ENCODE measurements at regions not wholly inside any gene's neighbourhood (a gene's known extent, or its start where the extent isn't known, plus 50 kb on each side); places are given as distances from the start of the nearest gene placed in this dataset.

- H3K27ac ChIP-seq: no peak overlapping the region
- intact Hi-C loops (cut with DNase I): no loop called here
- no peak for DNase-seq
- TF ChIP-seq CTCF (IDR thresholded peaks at IDR 0.05) (no peak), POLR2A (IDR thresholded peaks at IDR 0.05) (no peak)
- H3K4me3 ChIP-seq: no peak overlapping the region
- H3K27me3 ChIP-seq: no peaks in the 10 kb centered on the region
- H3K36me3 ChIP-seq (replicated peaks in 1 of 2): no peaks in the 10 kb centered on the region
- H3K4me1 ChIP-seq (replicated peaks in 1 of 2): no peaks in the 10 kb centered on the region
- WGBS, 4 donors: 81 to 85% (median 83%) methylated on average over 3 of the region's 3 CpGs
- H3K9me3 ChIP-seq (replicated peaks in 1 of 3): peaks cover 0 to 5% (median 0%) of the 10 kb centered on the region in 3 donors
These were observed 129.3 kb downstream of the C5orf15 start for GRCh38 chr5:133839090-133839489.

- TF ChIP-seq POLR2A (IDR thresholded peaks at IDR 0.05): no peak
- TF ChIP-seq CTCF (IDR thresholded peaks at IDR 0.05): no peak
- whole genome bisulfite sequencing, 4 donors: 77 to 85% (median 81%) methylated on average over 3 of the region's 3 CpGs
These were observed 130.1 kb downstream of the C5orf15 start for GRCh38 chr5:133838286-133838685.

GRCh38 chr5:133831491-133832224, 136.8 kb downstream of the C5orf15 start:
- no peak for TF ChIP-seq POLR2A (IDR thresholded peaks at IDR 0.05)
- TF ChIP-seq CTCF (IDR thresholded peaks at IDR 0.05): no peak

More at GRCh38 chr5:133838286-133838685, 130.1 kb downstream of the C5orf15 start:
- Histone ChIP-seq H3K9me3 (replicated peaks in 1 of 3) (peaks cover 0 to 5% (median 0%) of the 10 kb centered on the region in 3 donors), H3K36me3 (replicated peaks in 1 of 2) (no peaks in the 10 kb centered on the region), H3K4me1 (replicated peaks in 1 of 2) (no peaks in the 10 kb centered on the region), H3K27me3 (no peaks in the 10 kb centered on the region), H3K4me3 (no peak overlapping the region), H3K27ac (no peak overlapping the region)
- no peak for DNase-seq
- intact Hi-C loops (cut with DNase I): no loop called here

DNA sequence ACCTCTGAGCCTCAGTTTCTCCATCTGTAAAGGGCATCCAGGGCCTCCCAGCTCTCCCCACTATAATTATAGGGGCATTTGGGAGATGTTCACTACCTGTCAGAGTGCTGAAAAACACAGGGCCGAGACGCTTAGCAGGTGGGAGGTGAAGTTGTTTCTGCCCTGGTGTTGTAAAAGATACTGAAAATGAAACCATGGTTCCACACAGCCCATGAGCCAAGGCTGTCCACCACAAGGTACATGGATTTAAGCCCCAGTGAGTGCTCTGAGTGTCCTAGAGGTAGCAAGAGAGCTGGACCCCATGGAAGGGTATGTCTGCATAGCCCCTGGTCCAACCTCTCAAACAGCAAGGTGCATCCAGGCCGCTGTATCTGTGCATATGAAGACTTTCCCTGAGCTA, 137.5 kb downstream of the C5orf15 start:
- no peak overlapping the region for H3K4me3 ChIP-seq
- H3K27me3 ChIP-seq: no peaks in the 10 kb centered on the region
- intact Hi-C loops (cut with DNase I): no loop called here
- H3K27ac ChIP-seq: no peak overlapping the region
- TF ChIP-seq CTCF (IDR thresholded peaks at IDR 0.05): no peak
- TF ChIP-seq POLR2A (IDR thresholded peaks at IDR 0.05): no peak
- no peak for DNase-seq
- H3K9me3 ChIP-seq (replicated peaks in 1 of 3): peaks cover 0 to 4% (median 0%) of the 10 kb centered on the region in 3 donors
- WGBS, 4 donors: 83 to 93% (median 87%) methylated on average over 3 of the region's 3 CpGs
- no peaks in the 10 kb centered on the region for H3K36me3 ChIP-seq (replicated peaks in 1 of 2)
- no peaks in the 10 kb centered on the region for H3K4me1 ChIP-seq (replicated peaks in 1 of 2)

More at GRCh38 chr5:133831491-133832224, 136.8 kb downstream of the C5orf15 start:
- H3K27ac ChIP-seq: no peak overlapping the region
- no peaks in the 10 kb centered on the region for H3K36me3 ChIP-seq (replicated peaks in 1 of 2)
- H3K27me3 ChIP-seq: no peaks in the 10 kb centered on the region
- intact Hi-C loops (cut with DNase I): no loop called here
- H3K4me1 ChIP-seq (replicated peaks in 1 of 2): no peaks in the 10 kb centered on the region
- 68 to 74% (median 71%) methylated on average over 12 of the region's 12 CpGs for WGBS, 4 donors
- H3K4me3 ChIP-seq: no peak overlapping the region
- H3K9me3 ChIP-seq (replicated peaks in 1 of 3): peaks cover 0 to 5% (median 0%) of the 10 kb centered on the region in 3 donors
- no peak for DNase-seq

All from adrenal gland (tissue), 9 donors.